Cardiac fibroblast (primary cell): ENCODE measurements at regions not wholly inside any gene's neighbourhood (a gene's known extent, or its start where the extent isn't known, plus 50 kb on each side); places are given as distances from the start of the nearest gene placed in this dataset.

ENCODE experiments used
- DNase-seq, 2 donors: peaks; one replicate each; pipeline versions ENCODE4 v3.0.0 to v3.0.0-alpha.2; 2010; ENCODE audit warnings: low read depth in 2 of 2
- H3K4me3 ChIP-seq, 2 donors: replicated peaks in 1 of 2; 1 replicate in 1 of 2; 2 replicates in 1 of 2; pipeline ENCODE4 v1.5.1; 2011; ENCODE audit warnings: low read depth in 2 of 2, low read length in 2 of 2, mild to moderate bottlenecking in 2 of 2, moderate library complexity in 1 of 2
- CTCF ChIP-seq: IDR thresholded peaks from one replicate; pipeline ENCODE4 v1.5.1; 2011; ENCODE audit warnings: low read depth, mild to moderate bottlenecking, low read length, inconsistent platforms

GRCh38 chr3:191963182-191963581 is 502.2 kb downstream of the PYDC2 start:
- no peak for TF ChIP-seq CTCF
- peak in 1 of 2 donors; percentile 8 for DNase-seq

DNA sequence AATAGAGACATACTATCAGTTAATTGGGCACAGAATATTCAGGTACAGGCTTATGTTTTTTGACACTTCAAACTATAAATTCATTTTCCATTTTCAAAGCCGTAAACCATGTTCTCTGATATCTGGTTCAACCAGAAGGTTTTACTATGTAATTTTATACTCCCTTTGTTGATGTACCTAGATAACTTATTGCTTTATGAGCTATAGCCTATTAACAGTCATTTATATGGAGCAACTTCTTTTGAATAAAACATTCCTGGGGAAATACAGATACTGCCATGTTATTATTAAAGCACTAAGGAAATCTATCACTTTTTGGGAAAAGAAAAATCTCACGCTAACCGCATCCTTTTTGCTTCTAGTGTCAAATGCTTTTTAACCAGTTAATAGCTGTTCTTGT is 505.6 kb downstream of the PYDC2 start:
- H3K4me3 ChIP-seq: no peak overlapping the region
- no peak for DNase-seq
- no peak for TF ChIP-seq CTCF

More at GRCh38 chr3:191963182-191963581, 502.2 kb downstream of the PYDC2 start:
- no peak overlapping the region for H3K4me3 ChIP-seq

DNA sequence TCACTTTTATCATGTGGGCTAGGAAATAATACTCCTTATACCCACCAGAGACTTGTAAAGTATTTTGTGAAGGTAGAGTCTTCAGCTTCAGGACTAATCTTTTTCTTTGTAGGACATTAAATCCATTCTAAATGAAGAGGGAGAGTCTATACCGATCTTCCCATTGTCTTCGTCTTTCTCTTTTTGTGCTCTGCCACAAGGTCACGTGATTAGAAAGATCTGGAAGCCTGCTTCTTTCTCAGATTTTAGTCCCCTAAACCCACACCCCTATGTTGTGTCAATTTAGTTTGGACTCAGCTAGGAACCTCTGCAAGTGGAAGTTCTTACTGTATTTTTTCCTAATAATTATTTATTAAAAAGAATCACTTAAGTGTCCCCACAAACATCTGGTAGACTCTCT is 507.3 kb downstream of the PYDC2 start:
- H3K4me3 ChIP-seq: no peak overlapping the region
- no peak for TF ChIP-seq CTCF
- DNase-seq: no peak

- no peak for TF ChIP-seq CTCF
- H3K4me3 ChIP-seq: no peak overlapping the region
- no peak for DNase-seq
Observed at GRCh38 chr3:191972714-191973398, 511.9 kb downstream of the PYDC2 start.

DNA sequence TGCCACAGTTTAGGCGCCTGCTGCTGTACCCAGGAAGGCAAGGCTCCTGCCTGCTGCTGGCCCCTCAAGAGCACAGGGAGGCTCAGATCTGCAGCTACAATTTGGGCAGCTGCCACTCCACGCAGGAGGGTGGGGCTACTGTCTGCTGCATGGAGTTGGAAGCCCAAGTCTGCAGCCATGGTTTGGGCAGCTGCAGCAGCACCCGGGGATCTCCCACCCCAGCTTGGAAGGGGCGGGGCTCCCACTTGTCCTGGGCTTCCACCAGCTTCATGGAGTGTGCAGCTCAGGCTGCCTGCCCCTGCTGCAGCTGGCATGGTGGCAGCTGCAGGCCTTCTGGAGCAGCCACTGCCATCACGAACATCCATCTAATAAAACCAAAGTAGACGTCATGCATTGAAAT is 512.9 kb downstream of the PYDC2 start:
- DNase-seq: no peak
- no peak overlapping the region for H3K4me3 ChIP-seq
- TF ChIP-seq CTCF: no peak

DNA sequence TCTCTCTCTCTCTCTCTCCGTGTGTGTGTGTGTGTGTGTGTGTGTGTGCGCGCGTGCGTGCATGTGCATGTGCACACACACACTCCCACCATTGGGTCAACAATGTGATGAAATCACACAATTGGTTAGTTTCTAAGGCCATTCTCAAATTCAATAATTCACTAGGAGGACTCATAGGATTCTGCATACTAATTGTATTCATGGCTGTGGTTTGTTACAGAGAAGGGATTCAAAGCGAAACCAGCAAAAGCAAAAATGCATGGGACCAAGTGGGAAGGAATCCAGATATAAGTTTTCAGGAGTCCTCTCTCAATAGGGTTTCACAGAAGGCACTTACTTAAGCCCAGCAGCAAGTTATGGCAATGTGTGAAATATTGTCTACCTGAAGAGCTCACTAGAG is 515.0 kb downstream of the PYDC2 start:
- no peak overlapping the region for H3K4me3 ChIP-seq
- no peak for DNase-seq
- no peak for TF ChIP-seq CTCF

GRCh38 chr3:191980443-191980842 is 519.5 kb downstream of the PYDC2 start:
- no peak overlapping the region for H3K4me3 ChIP-seq
- no peak for DNase-seq
- TF ChIP-seq CTCF: no peak
